DOHH2 (cell line): ENCODE measurements at regions not wholly inside any gene's neighbourhood (a gene's known extent, or its start where the extent isn't known, plus 50 kb on each side); places are given as distances from the start of the nearest gene placed in this dataset.

Source experiments
- CTCF ChIP-seq: fragments of 200-600 bp; sonication (generic); IDR thresholded peaks from one replicate; pipeline ENCODE4 v1.5.1; 2014; ENCODE audit warnings: antibody characterized with exemption, mild to moderate bottlenecking, low read depth, low read length; ENCODE audit not compliant: poor library complexity, severe bottlenecking
- EZH2phosphoT487 ChIP-seq: fragments of 200-600 bp; sonication (generic); IDR thresholded peaks from 2 replicates; pipeline ENCODE4 v1.6.1; 2017; ENCODE audit warnings: borderline replicate concordance, mild to moderate bottlenecking, antibody characterized with exemption, low read length, moderate library complexity, mixed read lengths

DNA sequence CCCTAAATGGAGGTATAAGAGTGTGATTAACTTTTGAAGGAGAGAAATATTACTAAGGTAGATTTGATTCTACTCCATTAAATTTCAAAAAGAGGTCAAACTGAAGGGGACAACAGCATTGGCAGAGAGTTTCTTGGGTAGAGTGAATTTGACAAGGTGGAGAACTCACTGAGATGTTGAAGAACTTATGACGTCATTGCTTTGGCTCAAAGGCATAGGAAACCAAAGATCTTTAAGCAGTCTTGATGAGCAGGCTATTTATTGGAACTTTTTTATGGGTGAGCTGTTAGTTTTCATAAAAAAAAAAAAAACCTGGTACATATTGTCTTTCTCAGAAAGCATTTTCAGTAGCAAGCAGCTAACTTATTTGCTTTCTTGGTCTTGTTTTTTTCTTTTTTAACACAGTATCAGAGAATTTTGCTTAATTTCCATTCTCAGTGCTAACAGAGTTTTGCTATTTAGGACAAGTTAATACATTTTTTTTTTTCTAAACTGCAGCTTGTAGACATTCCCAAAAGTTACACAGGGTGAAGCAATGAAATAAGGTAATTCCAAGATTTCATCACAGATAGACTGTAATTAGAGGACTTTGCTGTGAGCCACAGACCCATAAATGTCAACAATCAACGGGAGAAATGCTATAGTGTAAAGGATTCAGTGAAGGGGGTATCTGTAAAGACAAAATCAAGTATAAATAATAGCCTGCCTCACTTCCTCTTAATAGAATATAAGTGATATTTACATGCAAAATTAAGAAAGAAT, 412.2 kb upstream of the KLHL1 start:
- no peak for TF ChIP-seq EZH2phosphoT487
- TF ChIP-seq CTCF, result no peak
